WTC11 (cell line): ENCODE measurements at regions not wholly inside any gene's neighbourhood (a gene's known extent, or its start where the extent isn't known, plus 50 kb on each side); places are given as distances from the start of the nearest gene placed in this dataset.

Experiments
- CREB1 ChIP-seq: sonication (generic); formaldehyde crosslinking; IDR thresholded peaks from 2 replicates; pipeline ENCODE4 v1.8.0; 2023; ENCODE audit warnings: mild to moderate bottlenecking, missing genetic modification reagents
- FOXJ3 ChIP-seq: sonication (generic); formaldehyde crosslinking; IDR thresholded peaks from 2 replicates; pipeline ENCODE4 v1.9.0; 2021; ENCODE audit warnings: missing genetic modification reagents, mild to moderate bottlenecking, borderline replicate concordance
- JUN ChIP-seq: sonication (generic); formaldehyde crosslinking; IDR thresholded peaks from 2 replicates; pipeline ENCODE4 v1.8.0; 2023; ENCODE audit warnings: mild to moderate bottlenecking, missing genetic modification reagents
- MAX ChIP-seq: sonication (generic); formaldehyde crosslinking; IDR thresholded peaks from 2 replicates; pipeline ENCODE4 v1.8.0; 2022; ENCODE audit warnings: mild to moderate bottlenecking, missing genetic modification reagents
- NR2C2 ChIP-seq: sonication (generic); formaldehyde crosslinking; IDR thresholded peaks from 2 replicates; pipeline ENCODE4 v1.8.0; 2022; ENCODE audit warnings: mild to moderate bottlenecking, missing genetic modification reagents
- TEAD4 ChIP-seq: sonication (generic); formaldehyde crosslinking; IDR thresholded peaks from 2 replicates; pipeline ENCODE4 v1.8.0; 2022; ENCODE audit warnings: mild to moderate bottlenecking, missing genetic modification reagents
- TP53 ChIP-seq: sonication (generic); formaldehyde crosslinking; IDR thresholded peaks from 2 replicates; pipeline ENCODE4 v1.8.1; 2023; ENCODE audit warnings: mild to moderate bottlenecking, missing genetic modification reagents
- ZNF219 ChIP-seq: sonication (generic); formaldehyde crosslinking; IDR thresholded peaks from 2 replicates; pipeline ENCODE4 v1.8.0; 2023; ENCODE audit warnings: missing genetic modification reagents, mild to moderate bottlenecking, borderline replicate concordance
- TF ChIP-seq, protein P1 (sequence below): fragments of 250-450 bp; sonication (Bioruptor Pico); IDR thresholded peaks from 2 replicates; pipeline ENCODE4 v1.9.0; 2021; ENCODE audit warnings: moderate library complexity, mild to moderate bottlenecking, inconsistent platforms, borderline replicate concordance
- TF ChIP-seq, protein P2 (sequence below): fragments of 200-600 bp; IDR thresholded peaks from 2 replicates; pipeline ENCODE4 v1.8.0; 2022; ENCODE audit warnings: antibody characterized with exemption
- TF ChIP-seq, protein P3 (sequence below): sonication (generic); formaldehyde crosslinking; IDR thresholded peaks from 2 replicates; pipeline ENCODE4 v1.8.1; 2023; ENCODE audit warnings: mild to moderate bottlenecking, missing genetic modification reagents
- TF ChIP-seq, protein P4 (sequence below): sonication (generic); formaldehyde crosslinking; IDR thresholded peaks from 2 replicates; pipeline ENCODE4 v1.8.1; 2022; ENCODE audit warnings: mild to moderate bottlenecking, missing genetic modification reagents, moderate library complexity, borderline replicate concordance
- TF ChIP-seq, protein P5 (sequence below): sonication (generic); formaldehyde crosslinking; conservative IDR thresholded peaks from 2 replicates; pipeline ENCODE4 v1.8.1; 2022; ENCODE audit warnings: mild to moderate bottlenecking, missing genetic modification reagents

- TF ChIP-seq, protein P1, sequence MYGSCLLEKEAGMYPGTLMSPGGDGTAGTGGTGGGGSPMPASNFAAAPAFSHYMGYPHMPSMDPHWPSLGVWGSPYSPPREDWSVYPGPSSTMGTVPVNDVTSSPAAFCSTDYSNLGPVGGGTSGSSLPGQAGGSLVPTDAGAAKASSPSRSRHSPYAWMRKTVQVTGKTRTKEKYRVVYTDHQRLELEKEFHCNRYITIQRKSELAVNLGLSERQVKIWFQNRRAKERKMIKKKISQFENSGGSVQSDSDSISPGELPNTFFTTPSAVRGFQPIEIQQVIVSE: no peak
- TF ChIP-seq, protein P2, sequence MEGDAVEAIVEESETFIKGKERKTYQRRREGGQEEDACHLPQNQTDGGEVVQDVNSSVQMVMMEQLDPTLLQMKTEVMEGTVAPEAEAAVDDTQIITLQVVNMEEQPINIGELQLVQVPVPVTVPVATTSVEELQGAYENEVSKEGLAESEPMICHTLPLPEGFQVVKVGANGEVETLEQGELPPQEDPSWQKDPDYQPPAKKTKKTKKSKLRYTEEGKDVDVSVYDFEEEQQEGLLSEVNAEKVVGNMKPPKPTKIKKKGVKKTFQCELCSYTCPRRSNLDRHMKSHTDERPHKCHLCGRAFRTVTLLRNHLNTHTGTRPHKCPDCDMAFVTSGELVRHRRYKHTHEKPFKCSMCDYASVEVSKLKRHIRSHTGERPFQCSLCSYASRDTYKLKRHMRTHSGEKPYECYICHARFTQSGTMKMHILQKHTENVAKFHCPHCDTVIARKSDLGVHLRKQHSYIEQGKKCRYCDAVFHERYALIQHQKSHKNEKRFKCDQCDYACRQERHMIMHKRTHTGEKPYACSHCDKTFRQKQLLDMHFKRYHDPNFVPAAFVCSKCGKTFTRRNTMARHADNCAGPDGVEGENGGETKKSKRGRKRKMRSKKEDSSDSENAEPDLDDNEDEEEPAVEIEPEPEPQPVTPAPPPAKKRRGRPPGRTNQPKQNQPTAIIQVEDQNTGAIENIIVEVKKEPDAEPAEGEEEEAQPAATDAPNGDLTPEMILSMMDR: no peak
- TF ChIP-seq ZNF219 (CRISPR knock-in tag): no peak
- no peak for TF ChIP-seq TEAD4 (CRISPR knock-in tag)
- TF ChIP-seq TP53 (CRISPR knock-in tag): no peak
- TF ChIP-seq, protein P3, sequence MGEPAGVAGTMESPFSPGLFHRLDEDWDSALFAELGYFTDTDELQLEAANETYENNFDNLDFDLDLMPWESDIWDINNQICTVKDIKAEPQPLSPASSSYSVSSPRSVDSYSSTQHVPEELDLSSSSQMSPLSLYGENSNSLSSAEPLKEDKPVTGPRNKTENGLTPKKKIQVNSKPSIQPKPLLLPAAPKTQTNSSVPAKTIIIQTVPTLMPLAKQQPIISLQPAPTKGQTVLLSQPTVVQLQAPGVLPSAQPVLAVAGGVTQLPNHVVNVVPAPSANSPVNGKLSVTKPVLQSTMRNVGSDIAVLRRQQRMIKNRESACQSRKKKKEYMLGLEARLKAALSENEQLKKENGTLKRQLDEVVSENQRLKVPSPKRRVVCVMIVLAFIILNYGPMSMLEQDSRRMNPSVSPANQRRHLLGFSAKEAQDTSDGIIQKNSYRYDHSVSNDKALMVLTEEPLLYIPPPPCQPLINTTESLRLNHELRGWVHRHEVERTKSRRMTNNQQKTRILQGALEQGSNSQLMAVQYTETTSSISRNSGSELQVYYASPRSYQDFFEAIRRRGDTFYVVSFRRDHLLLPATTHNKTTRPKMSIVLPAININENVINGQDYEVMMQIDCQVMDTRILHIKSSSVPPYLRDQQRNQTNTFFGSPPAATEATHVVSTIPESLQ (CRISPR knock-in tag): no peak
- TF ChIP-seq, protein P4, sequence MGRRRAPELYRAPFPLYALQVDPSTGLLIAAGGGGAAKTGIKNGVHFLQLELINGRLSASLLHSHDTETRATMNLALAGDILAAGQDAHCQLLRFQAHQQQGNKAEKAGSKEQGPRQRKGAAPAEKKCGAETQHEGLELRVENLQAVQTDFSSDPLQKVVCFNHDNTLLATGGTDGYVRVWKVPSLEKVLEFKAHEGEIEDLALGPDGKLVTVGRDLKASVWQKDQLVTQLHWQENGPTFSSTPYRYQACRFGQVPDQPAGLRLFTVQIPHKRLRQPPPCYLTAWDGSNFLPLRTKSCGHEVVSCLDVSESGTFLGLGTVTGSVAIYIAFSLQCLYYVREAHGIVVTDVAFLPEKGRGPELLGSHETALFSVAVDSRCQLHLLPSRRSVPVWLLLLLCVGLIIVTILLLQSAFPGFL (CRISPR knock-in tag): no peak
- no peak for TF ChIP-seq FOXJ3 (CRISPR knock-in tag)
- no peak for TF ChIP-seq CREB1 (CRISPR knock-in tag)
- TF ChIP-seq, protein P5, sequence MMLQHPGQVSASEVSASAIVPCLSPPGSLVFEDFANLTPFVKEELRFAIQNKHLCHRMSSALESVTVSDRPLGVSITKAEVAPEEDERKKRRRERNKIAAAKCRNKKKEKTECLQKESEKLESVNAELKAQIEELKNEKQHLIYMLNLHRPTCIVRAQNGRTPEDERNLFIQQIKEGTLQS (CRISPR knock-in tag): no peak
- TF ChIP-seq MAX (CRISPR knock-in tag): no peak
- TF ChIP-seq NR2C2: no peak
- no peak for TF ChIP-seq JUN (CRISPR knock-in tag)
Observed at GRCh38 chr2:40528564-40528963, 76.7 kb upstream of the SLC8A1 start.
